ENCODE measurements at regions not wholly inside any gene's neighbourhood (a gene's known extent, or its start where the extent isn't known, plus 50 kb on each side); places are given as distances from the start of the nearest gene placed in this dataset.

DNA sequence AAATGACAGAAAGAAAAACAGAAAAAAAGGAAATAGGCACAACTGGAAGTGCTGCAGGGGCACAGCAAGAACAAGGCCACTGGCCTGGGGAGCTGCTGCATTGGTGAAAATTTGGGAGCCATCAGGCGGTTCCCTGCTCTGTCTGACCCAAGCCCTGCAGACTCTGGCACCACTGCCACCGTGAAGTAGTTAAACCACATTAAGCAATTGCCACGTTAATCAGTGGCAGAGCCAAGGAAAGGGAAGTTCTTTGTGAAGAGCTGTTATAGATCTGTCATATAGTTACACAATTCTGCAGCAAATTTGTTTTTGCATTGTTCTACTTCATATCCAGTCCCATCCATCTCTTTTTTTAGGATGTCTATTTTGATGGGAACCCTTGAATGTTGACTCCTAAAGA is 915.3 kb downstream of the FSCB start:
- Histone ChIP-seq H3K9ac (no peak overlapping the region), H3K9me3 (no peaks in the 10 kb centered on the region), H3F3A (replicated peaks; ENCODE audit: insufficient read depth) (no peaks in the 10 kb centered on the region), H3K27me3 (ENCODE audit: insufficient read depth) (no peaks in the 10 kb centered on the region), H3K4me1 (ENCODE audit: control insufficient read depth in 1 of 2, insufficient read depth in 2 of 2, low read depth in 1 of 2, low read length in 1 of 2) (no peaks in the 10 kb centered on the region), H3K36me3 (replicated peaks in 1 of 2; ENCODE audit: control insufficient read depth in 1 of 2, insufficient read depth in 2 of 2, low read length in 1 of 2) (no peaks in the 10 kb centered on the region), H4K20me1 (ENCODE audit: insufficient read depth) (no peaks in the 10 kb centered on the region), H3K9me2 (no peaks in the 10 kb centered on the region), H3K4me2 (no peak overlapping the region), H3K79me2 (ENCODE audit: insufficient read depth) (no peaks in the 10 kb centered on the region), H2AFZ (ENCODE audit: low read depth) (no peak overlapping the region), H3K27ac (ENCODE audit: low read depth in 2 of 2, low read length in 1 of 2) (no peak overlapping the region), H3K4me3 (ENCODE audit: low read depth in 2 of 2, low read length in 1 of 2) (no peak overlapping the region)
- no peak for TF ChIP-seq JUND (IDR thresholded peaks at IDR 0.05)
- no peak for TF ChIP-seq ELF1 (IDR thresholded peaks at IDR 0.05)
- no peak for TF ChIP-seq POLR2AphosphoS5 (IDR thresholded peaks at IDR 0.05; ENCODE audit: low read depth, low read length)
- no peak for TF ChIP-seq PBX3 (IDR thresholded peaks at IDR 0.05)
- TF ChIP-seq CTCF (IDR thresholded peaks at IDR 0.05), result no peak
- no peak for TF ChIP-seq YY1 (IDR thresholded peaks at IDR 0.05; ENCODE audit: low read depth)
- TF ChIP-seq FOXM1 (IDR thresholded peaks at IDR 0.05; ENCODE audit: low read depth), result no peak
- no peak for DNase-seq
- WGBS (ENCODE audit: low lambda C conversion rate), result 13% methylated on average over 3 of the region's 3 CpGs
- ChIA-PET CTCF (no interaction called here), POLR2A (no interaction called here)

GRCh38 chr14:43587183-43587582 is 919.9 kb downstream of the FSCB start:
- no peaks in the 10 kb centered on the region for H3K36me3 ChIP-seq (replicated peaks in 1 of 2; ENCODE audit: control insufficient read depth in 1 of 2, insufficient read depth in 2 of 2, low read length in 1 of 2)
- H3K4me2 ChIP-seq, result no peak overlapping the region
- 16% methylated on average over 2 of the region's 3 CpGs for WGBS (ENCODE audit: low lambda C conversion rate)
- H4K20me1 ChIP-seq (ENCODE audit: insufficient read depth), result no peaks in the 10 kb centered on the region
- no peaks in the 10 kb centered on the region for H3K9me3 ChIP-seq
- no peaks in the 10 kb centered on the region for H3K27me3 ChIP-seq (ENCODE audit: insufficient read depth)
- no peak overlapping the region for H3K27ac ChIP-seq (ENCODE audit: low read depth in 2 of 2, low read length in 1 of 2)
- ChIA-PET CTCF (no interaction called here), POLR2A (no interaction called here)
- no peak for DNase-seq
- H3K9me2 ChIP-seq, result no peaks in the 10 kb centered on the region
- H3K4me1 ChIP-seq (ENCODE audit: control insufficient read depth in 1 of 2, insufficient read depth in 2 of 2, low read depth in 1 of 2, low read length in 1 of 2), result no peaks in the 10 kb centered on the region
- H3F3A ChIP-seq (replicated peaks; ENCODE audit: insufficient read depth), result no peaks in the 10 kb centered on the region
- H2AFZ ChIP-seq (ENCODE audit: low read depth), result no peak overlapping the region
- no peak overlapping the region for H3K4me3 ChIP-seq (ENCODE audit: low read depth in 2 of 2, low read length in 1 of 2)
- TF ChIP-seq RXRA (IDR thresholded peaks at IDR 0.05; ENCODE audit: borderline replicate concordance, low read depth) (no peak), NRF1 (IDR thresholded peaks at IDR 0.05; ENCODE audit: low read depth, low read length) (no peak), ELF1 (IDR thresholded peaks at IDR 0.05) (no peak), TEAD4 (IDR thresholded peaks at IDR 0.05; ENCODE audit: borderline replicate concordance, insufficient read depth) (no peak), SMC3 (IDR thresholded peaks at IDR 0.05; ENCODE audit: low read depth, low read length) (no peak), NFIC (IDR thresholded peaks at IDR 0.05; ENCODE audit: borderline replicate concordance) (no peak), CHD2 (IDR thresholded peaks at IDR 0.05; ENCODE audit: low read length, partially characterized antibody) (no peak)
- TF ChIP-seq, protein P1, sequence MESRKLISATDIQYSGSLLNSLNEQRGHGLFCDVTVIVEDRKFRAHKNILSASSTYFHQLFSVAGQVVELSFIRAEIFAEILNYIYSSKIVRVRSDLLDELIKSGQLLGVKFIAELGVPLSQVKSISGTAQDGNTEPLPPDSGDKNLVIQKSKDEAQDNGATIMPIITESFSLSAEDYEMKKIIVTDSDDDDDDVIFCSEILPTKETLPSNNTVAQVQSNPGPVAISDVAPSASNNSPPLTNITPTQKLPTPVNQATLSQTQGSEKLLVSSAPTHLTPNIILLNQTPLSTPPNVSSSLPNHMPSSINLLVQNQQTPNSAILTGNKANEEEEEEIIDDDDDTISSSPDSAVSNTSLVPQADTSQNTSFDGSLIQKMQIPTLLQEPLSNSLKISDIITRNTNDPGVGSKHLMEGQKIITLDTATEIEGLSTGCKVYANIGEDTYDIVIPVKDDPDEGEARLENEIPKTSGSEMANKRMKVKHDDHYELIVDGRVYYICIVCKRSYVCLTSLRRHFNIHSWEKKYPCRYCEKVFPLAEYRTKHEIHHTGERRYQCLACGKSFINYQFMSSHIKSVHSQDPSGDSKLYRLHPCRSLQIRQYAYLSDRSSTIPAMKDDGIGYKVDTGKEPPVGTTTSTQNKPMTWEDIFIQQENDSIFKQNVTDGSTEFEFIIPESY (IDR thresholded peaks at IDR 0.05; ENCODE audit: borderline replicate concordance, low read depth), result no peak
- TF ChIP-seq, protein P2, sequence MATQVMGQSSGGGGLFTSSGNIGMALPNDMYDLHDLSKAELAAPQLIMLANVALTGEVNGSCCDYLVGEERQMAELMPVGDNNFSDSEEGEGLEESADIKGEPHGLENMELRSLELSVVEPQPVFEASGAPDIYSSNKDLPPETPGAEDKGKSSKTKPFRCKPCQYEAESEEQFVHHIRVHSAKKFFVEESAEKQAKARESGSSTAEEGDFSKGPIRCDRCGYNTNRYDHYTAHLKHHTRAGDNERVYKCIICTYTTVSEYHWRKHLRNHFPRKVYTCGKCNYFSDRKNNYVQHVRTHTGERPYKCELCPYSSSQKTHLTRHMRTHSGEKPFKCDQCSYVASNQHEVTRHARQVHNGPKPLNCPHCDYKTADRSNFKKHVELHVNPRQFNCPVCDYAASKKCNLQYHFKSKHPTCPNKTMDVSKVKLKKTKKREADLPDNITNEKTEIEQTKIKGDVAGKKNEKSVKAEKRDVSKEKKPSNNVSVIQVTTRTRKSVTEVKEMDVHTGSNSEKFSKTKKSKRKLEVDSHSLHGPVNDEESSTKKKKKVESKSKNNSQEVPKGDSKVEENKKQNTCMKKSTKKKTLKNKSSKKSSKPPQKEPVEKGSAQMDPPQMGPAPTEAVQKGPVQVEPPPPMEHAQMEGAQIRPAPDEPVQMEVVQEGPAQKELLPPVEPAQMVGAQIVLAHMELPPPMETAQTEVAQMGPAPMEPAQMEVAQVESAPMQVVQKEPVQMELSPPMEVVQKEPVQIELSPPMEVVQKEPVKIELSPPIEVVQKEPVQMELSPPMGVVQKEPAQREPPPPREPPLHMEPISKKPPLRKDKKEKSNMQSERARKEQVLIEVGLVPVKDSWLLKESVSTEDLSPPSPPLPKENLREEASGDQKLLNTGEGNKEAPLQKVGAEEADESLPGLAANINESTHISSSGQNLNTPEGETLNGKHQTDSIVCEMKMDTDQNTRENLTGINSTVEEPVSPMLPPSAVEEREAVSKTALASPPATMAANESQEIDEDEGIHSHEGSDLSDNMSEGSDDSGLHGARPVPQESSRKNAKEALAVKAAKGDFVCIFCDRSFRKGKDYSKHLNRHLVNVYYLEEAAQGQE (IDR thresholded peaks at IDR 0.05; ENCODE audit: low read depth, low read length), result no peak
- no peak overlapping the region for H3K9ac ChIP-seq
- H3K79me2 ChIP-seq (ENCODE audit: insufficient read depth), result no peaks in the 10 kb centered on the region

Data from SK-N-SH (cell line).